HG03175 (cell line): ENCODE measurements at regions not wholly inside any gene's neighbourhood (a gene's known extent, or its start where the extent isn't known, plus 50 kb on each side); places are given as distances from the start of the nearest gene placed in this dataset.

ENCODE experiments used
- ATAC-seq: cut with Tn5 transposase; IDR thresholded peaks from one replicate; pipeline ENCODE4 v1.9.1; 2021; ENCODE audit warnings: mild to moderate bottlenecking, moderate library complexity; ENCODE audit not compliant: unreplicated experiment

GRCh38 chr11:11081776-11082175 lies 223.9 kb upstream of the ZBED5 start:
- ATAC-seq, result no peak

- no peak for ATAC-seq
These were observed 223.4 kb upstream of the ZBED5 start for GRCh38 chr11:11081288-11081687.

- ATAC-seq, result no peak
These were observed 220.7 kb upstream of the ZBED5 start for GRCh38 chr11:11078344-11079086.

GRCh38 chr11:11077898-11078297 lies 220.0 kb upstream of the ZBED5 start:
- no peak for ATAC-seq

GRCh38 chr11:11076879-11077278 lies 219.0 kb upstream of the ZBED5 start:
- no peak for ATAC-seq

- no peak for ATAC-seq
These were observed 218.4 kb upstream of the ZBED5 start for GRCh38 chr11:11076276-11076675.

- ATAC-seq, result no peak
These were observed 217.8 kb upstream of the ZBED5 start for GRCh38 chr11:11075515-11076171.

GRCh38 chr11:11074686-11075335 lies 217.0 kb upstream of the ZBED5 start:
- no peak for ATAC-seq

GRCh38 chr11:11073996-11074395 lies 216.1 kb upstream of the ZBED5 start:
- no peak for ATAC-seq

GRCh38 chr11:11072067-11072466 lies 214.2 kb upstream of the ZBED5 start:
- ATAC-seq, result no peak

- ATAC-seq, result no peak
These were observed 213.6 kb upstream of the ZBED5 start for GRCh38 chr11:11071486-11071885.

GRCh38 chr11:11070976-11071375 lies 213.1 kb upstream of the ZBED5 start:
- ATAC-seq, result no peak

GRCh38 chr11:11069841-11070835 lies 212.3 kb upstream of the ZBED5 start:
- no peak for ATAC-seq

GRCh38 chr11:11068113-11068512 lies 210.3 kb upstream of the ZBED5 start:
- ATAC-seq, result no peak

GRCh38 chr11:11065396-11065795 lies 207.5 kb upstream of the ZBED5 start:
- ATAC-seq, result no peak

GRCh38 chr11:11057472-11057854 lies 199.6 kb upstream of the ZBED5 start:
- ATAC-seq, result no peak

- no peak for ATAC-seq
These were observed 199.1 kb upstream of the ZBED5 start for GRCh38 chr11:11056749-11057471.

GRCh38 chr11:11056316-11056715 lies 198.5 kb upstream of the ZBED5 start:
- no peak for ATAC-seq

- ATAC-seq, result no peak
These were observed 190.2 kb upstream of the ZBED5 start for GRCh38 chr11:11047851-11048610.

GRCh38 chr11:11046781-11047180 lies 188.9 kb upstream of the ZBED5 start:
- ATAC-seq, result no peak
